ENCODE measurements at regions not wholly inside any gene's neighbourhood (a gene's known extent, or its start where the extent isn't known, plus 50 kb on each side); places are given as distances from the start of the nearest gene placed in this dataset.

DNA sequence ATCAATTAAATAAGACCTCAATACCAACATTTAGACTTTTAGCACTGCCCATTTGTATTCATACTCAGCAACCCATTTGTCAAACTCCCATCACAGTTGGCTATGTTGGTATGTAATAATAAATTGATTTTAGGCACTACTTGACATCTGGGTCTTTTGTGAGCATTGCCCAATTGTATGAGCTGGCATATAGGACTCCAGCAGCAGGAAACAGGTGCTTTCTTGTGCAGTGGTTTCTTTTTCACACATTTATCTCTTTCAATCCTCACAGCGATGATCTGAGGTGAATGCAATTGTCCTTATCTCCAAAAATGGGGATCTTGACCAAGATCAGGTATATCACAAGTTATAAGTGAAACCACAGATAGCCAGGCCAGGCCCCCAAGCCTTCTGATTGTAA is 96.9 kb upstream of the OXGR1 start:
- no peak for DNase-seq
- H2AFZ ChIP-seq = no peak overlapping the region
- no TSS peak for BruUV-seq (replicated peaks)
- no peaks in the 10 kb centered on the region for H3K9me2 ChIP-seq (ENCODE audit: insufficient read depth)
- no peak for TF ChIP-seq EZH2 (IDR thresholded peaks at IDR 0.05; ENCODE audit: low read depth)
- TF ChIP-seq, protein P1, sequence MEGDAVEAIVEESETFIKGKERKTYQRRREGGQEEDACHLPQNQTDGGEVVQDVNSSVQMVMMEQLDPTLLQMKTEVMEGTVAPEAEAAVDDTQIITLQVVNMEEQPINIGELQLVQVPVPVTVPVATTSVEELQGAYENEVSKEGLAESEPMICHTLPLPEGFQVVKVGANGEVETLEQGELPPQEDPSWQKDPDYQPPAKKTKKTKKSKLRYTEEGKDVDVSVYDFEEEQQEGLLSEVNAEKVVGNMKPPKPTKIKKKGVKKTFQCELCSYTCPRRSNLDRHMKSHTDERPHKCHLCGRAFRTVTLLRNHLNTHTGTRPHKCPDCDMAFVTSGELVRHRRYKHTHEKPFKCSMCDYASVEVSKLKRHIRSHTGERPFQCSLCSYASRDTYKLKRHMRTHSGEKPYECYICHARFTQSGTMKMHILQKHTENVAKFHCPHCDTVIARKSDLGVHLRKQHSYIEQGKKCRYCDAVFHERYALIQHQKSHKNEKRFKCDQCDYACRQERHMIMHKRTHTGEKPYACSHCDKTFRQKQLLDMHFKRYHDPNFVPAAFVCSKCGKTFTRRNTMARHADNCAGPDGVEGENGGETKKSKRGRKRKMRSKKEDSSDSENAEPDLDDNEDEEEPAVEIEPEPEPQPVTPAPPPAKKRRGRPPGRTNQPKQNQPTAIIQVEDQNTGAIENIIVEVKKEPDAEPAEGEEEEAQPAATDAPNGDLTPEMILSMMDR (conservative IDR thresholded peaks at IDR 0.05) = no peak
- H3K4me2 ChIP-seq = no peak overlapping the region
- no peaks in the 10 kb centered on the region for H3K79me2 ChIP-seq (ENCODE audit: low read depth)
- H4K20me1 ChIP-seq (ENCODE audit: insufficient read depth) = no peaks in the 10 kb centered on the region
- no peaks in the 10 kb centered on the region for H3K9me3 ChIP-seq (ENCODE audit: insufficient read depth, low read depth)
- intact Hi-C loops (cut with micrococcal nuclease; ENCODE audit: unreplicated experiment) = no loop called here
- ChIA-PET POLR2A (ENCODE audit: unreplicated experiment) (no interaction called here), CTCF (no interaction called here)
- no peak overlapping the region for H3K4me3 ChIP-seq
- no peak overlapping the region for H3K27ac ChIP-seq
- no peaks in the 10 kb centered on the region for H3F3A ChIP-seq (ENCODE audit: insufficient read depth, low read depth)
- no peaks in the 10 kb centered on the region for H3K36me3 ChIP-seq (ENCODE audit: low read depth)
- no peaks in the 10 kb centered on the region for H3K27me3 ChIP-seq (ENCODE audit: insufficient read depth, low read depth)
- H3K4me1 ChIP-seq (replicated peaks; ENCODE audit: insufficient read depth) = no peaks in the 10 kb centered on the region

DNA sequence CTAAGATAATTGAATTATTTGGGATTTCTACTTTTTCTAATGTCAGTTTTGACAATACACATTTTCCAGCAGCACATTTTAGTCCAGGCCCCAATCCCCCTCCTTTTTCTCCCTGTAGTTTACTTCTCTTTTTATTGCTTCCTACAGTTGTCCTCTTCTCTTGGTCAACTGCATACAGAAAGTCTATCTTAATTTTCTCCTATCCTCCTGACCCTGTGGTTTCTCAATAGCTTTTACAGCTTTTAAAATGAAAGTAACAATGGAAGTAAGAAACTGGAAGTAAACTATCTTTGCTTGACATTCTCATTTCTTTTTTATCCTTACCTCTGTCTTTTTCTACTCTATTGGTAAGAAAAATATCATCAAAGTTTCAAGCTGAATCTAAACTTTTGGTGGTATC is 106.5 kb upstream of the OXGR1 start:
- no peaks in the 10 kb centered on the region for H4K20me1 ChIP-seq (ENCODE audit: insufficient read depth)
- no peak for TF ChIP-seq EZH2 (IDR thresholded peaks at IDR 0.05; ENCODE audit: low read depth)
- TF ChIP-seq, protein P1 (conservative IDR thresholded peaks at IDR 0.05) = no peak
- no peaks in the 10 kb centered on the region for H3K9me2 ChIP-seq (ENCODE audit: insufficient read depth)
- H2AFZ ChIP-seq = no peak overlapping the region
- H3K9me3 ChIP-seq (ENCODE audit: insufficient read depth, low read depth) = no peaks in the 10 kb centered on the region; the same call in 1 of the 2 replicates
- H3K79me2 ChIP-seq (ENCODE audit: low read depth) = no peaks in the 10 kb centered on the region
- no peak overlapping the region for H3K27ac ChIP-seq
- no peaks in the 10 kb centered on the region for H3F3A ChIP-seq (ENCODE audit: insufficient read depth, low read depth)
- no peaks in the 10 kb centered on the region for H3K27me3 ChIP-seq (ENCODE audit: insufficient read depth, low read depth)
- ChIA-PET POLR2A (ENCODE audit: unreplicated experiment) (no interaction called here), CTCF (interaction anchor here (0.5 kb wide), 1 partner anchor 1043 kb away, joined by 3 read pairs; no protein-coding TSS in a partner anchor)
- no peaks in the 10 kb centered on the region for H3K4me1 ChIP-seq (replicated peaks; ENCODE audit: insufficient read depth)
- intact Hi-C loops (cut with micrococcal nuclease; ENCODE audit: unreplicated experiment) = no loop called here
- no peak for DNase-seq
- no peaks in the 10 kb centered on the region for H3K36me3 ChIP-seq (ENCODE audit: low read depth)
- H3K4me3 ChIP-seq = no peak overlapping the region
- no TSS peak for BruUV-seq (replicated peaks)
- H3K4me2 ChIP-seq = no peak overlapping the region

DNA sequence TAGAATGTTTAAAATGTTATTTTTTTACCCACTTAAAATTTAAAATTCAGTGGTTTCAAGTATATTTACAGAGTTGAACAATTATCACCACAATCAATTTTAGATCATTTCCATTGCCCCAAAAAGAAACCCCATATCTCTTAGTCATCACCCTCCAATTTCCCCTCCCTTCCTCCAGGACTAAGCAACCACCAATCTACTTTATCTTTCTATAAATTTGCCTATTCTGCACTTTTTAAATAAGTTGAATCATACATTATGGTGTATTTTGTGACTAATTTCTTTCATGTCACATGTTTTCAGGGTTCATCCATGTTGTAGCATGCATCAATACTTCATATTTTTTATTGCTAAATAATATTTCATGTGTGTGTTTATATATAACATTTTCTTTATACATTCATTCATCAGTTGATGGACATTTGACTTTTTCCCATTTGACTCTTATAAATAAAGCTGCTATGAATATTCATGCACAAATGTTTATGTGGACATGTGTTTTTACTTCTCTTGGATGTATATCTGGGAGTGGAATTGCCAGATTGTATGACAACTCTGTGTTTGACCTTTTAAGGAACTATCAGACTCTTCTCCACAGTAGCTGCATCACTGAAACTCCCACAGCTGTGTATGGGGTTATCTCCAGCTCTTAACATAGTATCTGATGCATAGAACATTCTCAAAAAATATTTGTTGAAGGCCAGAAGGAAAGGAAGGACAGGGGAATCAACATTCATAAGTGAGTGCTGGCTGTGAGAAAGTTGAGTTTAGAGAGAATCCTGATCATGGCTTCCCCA is 107.8 kb upstream of the OXGR1 start:
- no TSS peak for BruUV-seq (replicated peaks)
- Histone ChIP-seq H3F3A (ENCODE audit: insufficient read depth, low read depth) (no peaks in the 10 kb centered on the region), H3K9me3 (ENCODE audit: insufficient read depth, low read depth) (no peaks in the 10 kb centered on the region; the same call in 1 of the 2 replicates), H3K79me2 (ENCODE audit: low read depth) (no peaks in the 10 kb centered on the region), H3K36me3 (ENCODE audit: low read depth) (no peaks in the 10 kb centered on the region), H3K4me3 (no peak overlapping the region), H2AFZ (no peak overlapping the region), H3K4me2 (no peak overlapping the region), H4K20me1 (ENCODE audit: insufficient read depth) (no peaks in the 10 kb centered on the region), H3K27ac (no peak overlapping the region), H3K9me2 (ENCODE audit: insufficient read depth) (no peaks in the 10 kb centered on the region), H3K4me1 (replicated peaks; ENCODE audit: insufficient read depth) (no peaks in the 10 kb centered on the region), H3K27me3 (ENCODE audit: insufficient read depth, low read depth) (no peaks in the 10 kb centered on the region)
- intact Hi-C loops (cut with micrococcal nuclease; ENCODE audit: unreplicated experiment) = no loop called here
- DNase-seq = no peak
- POLR2A ChIA-PET (ENCODE audit: unreplicated experiment) = no interaction called here
- TF ChIP-seq EZH2 (IDR thresholded peaks at IDR 0.05; ENCODE audit: low read depth) = no peak
- TF ChIP-seq, protein P1 (conservative IDR thresholded peaks at IDR 0.05) = no peak
- CTCF ChIA-PET = interaction anchor here (0.6 kb wide), 1 partner anchor 25 kb away, joined by 3 read pairs; no protein-coding TSS in a partner anchor

Data from PC-9 (cell line).